ENCODE measurements at regions not wholly inside any gene's neighbourhood (a gene's known extent, or its start where the extent isn't known, plus 50 kb on each side); places are given as distances from the start of the nearest gene placed in this dataset.

- TF ChIP-seq CTCF (conservative IDR thresholded peaks at IDR 0.05) (no peak), ZFX (IDR thresholded peaks at IDR 0.05) (no peak)
Measured at GRCh38 chr5:87195616-87196015, 72.1 kb upstream of the RASA1 start.
